ENCODE measurements at regions not wholly inside any gene's neighbourhood (a gene's known extent, or its start where the extent isn't known, plus 50 kb on each side); places are given as distances from the start of the nearest gene placed in this dataset.

- no peak for DNase-seq (ENCODE audit: low read depth)
Measured at GRCh38 chr4:104795264-104795939, 300.7 kb upstream of the CXXC4 start.

- DNase-seq (ENCODE audit: low read depth): no peak
Measured at GRCh38 chr4:104811727-104812126, 317.0 kb upstream of the CXXC4 start.

GRCh38 chr4:104815665-104816064 lies 321.0 kb upstream of the CXXC4 start:
- no peak for DNase-seq (ENCODE audit: low read depth)

GRCh38 chr4:104818579-104818978 lies 323.9 kb upstream of the CXXC4 start:
- no peak for DNase-seq (ENCODE audit: low read depth)

GRCh38 chr4:104826171-104826570 lies 320.5 kb upstream of the TET2 start:
- DNase-seq (ENCODE audit: low read depth): no peak

DNA sequence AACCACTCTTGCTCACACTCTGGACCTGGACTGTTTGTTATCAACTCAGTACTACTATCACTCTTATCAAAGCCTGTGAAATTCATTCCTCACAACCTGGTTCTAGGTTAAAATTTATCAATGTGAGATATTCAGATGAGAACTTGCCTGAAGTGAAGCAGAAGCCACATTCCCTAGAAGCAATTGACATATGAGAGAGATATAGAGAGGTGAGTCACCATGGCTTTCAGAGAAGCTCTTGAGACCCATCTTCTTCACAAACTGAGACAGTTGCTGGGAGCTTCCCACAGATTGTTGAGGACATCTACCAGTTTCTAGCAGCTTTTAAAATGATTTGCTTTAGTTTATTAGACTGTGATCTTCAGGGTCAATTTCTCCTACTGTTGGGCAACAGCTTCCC lies 316.9 kb upstream of the TET2 start:
- no peak for DNase-seq (ENCODE audit: low read depth)

DNA sequence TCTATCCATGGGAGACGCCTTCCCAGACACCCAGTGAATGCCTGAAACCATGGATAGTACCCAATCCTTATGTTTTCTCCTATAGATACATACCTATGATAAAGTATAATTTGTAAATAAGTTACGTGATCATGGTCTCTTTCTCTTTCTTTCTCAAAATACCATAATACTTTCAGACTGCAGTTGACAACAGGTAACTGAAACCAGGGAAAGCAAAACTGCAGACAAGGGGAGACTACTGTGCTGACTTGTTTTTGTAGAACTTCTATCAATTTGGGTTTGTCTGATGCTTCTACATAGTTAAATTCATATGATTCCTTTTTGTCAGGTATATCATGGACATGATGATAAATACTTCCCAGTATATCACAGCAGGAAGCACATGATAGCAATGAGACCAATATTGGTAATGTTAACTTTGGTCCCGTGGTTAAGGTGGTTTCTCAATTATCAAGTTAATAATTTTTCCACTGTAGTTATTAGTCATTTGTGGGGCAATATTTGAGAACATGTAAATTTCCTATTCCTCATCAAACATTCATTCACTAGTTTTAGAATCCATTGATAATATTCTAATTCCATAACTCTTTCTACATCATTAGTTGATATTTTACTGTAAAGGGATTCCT lies 298.0 kb upstream of the TET2 start:
- DNase-seq (ENCODE audit: low read depth): no peak

GRCh38 chr4:104859601-104860237 lies 287.0 kb upstream of the TET2 start:
- no peak for DNase-seq (ENCODE audit: low read depth)

DNA sequence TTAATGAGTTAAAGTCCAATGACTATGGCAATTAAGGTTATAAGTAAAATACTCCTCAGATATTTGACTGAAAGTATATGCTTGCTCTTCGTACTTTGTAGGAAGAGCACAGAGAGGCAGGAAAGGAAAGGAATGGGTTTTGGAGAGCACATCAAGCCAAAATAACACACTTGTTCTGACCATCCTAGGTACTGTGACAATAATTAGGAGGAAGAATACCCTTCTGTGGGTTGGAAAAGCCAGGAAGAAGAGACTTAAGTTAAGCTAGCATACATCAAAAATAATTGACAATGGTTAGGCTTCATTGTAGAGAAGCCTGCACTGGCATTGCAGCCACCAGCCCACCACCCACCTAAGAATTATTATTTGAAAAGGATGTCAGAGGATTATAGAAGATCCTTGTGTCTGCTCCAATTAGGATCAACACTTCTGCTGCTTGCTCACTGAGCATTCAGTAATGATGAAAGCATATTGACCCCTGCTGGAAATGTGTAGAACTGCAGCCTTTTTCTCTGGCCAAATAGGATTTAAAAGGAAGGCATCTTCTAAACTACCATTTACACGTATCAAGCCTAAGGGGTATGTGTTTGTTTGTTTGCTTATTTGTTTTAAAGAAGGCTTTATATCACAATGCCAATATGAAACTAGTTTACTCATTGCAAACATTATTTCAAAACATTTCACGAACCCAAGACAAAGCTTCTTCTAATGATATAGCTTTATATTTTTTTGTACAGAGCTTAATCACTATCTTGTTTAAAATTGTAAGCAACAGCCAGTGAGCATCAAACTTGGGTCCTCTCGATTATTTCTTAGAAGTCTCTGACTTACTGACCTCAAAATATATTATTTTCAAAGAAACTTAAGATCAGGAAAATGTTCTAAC lies 286.2 kb upstream of the TET2 start:
- peak; percentile 18 for DNase-seq (ENCODE audit: low read depth)

DNA sequence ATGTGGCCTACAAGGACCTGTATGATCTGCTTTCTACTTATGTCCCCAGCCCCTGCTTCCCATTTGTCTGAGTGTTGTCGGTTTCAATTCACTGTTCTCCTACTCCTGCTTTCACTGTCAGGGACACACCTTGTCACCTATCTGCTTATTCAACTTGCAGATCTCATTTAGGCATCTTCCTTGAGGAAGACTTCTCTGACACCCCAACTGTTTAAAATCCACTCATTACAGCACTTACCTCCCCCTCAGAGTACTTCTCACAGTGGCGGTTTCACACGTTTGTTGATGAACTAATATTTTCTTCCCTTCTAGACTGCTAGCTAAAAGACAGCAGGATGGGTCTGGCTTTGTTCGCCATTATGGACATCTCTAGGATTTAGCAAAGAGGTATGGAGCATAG lies 279.9 kb upstream of the TET2 start:
- no peak for DNase-seq (ENCODE audit: low read depth)

- no peak for DNase-seq (ENCODE audit: low read depth)
Measured at GRCh38 chr4:104868533-104868932, 278.1 kb upstream of the TET2 start.

DNA sequence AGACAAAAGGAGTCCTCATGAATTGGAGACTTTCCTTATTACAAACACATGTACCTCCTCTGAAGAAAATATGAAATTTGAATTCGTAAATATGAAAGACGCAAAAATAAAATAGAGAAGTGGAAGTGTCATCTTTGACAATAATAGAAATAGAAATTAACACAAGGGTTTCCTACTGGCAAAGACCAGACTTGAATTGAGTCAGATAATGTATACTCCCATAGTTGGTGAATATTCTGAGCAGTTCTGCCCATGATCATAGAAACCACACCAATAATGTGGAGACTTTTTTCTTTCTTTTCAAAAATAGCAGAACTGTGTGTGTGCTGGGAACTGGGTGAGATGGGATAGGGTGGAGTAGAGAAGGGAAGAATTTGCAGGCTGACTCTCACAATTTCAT lies 277.7 kb upstream of the TET2 start:
- no peak for DNase-seq (ENCODE audit: low read depth)

DNA sequence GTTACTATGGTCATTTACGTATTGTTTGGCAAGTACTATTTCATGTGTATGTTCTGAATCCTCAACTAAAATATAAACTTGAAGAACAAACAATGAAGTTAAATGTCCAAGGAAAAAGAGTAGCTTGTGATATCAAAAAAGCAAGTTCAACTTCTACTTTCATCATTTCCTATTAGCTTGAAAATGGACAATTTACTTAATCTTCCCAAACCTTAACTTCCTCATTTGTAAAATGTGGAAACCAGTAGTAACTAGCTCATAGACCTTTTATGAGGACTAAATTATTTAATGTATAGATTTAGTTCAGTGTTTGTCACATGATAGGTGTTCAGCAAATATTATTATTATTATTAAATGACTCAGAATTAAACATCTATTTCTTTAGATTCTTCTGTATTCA lies 276.8 kb upstream of the TET2 start:
- DNase-seq (ENCODE audit: low read depth): no peak

- no peak for DNase-seq (ENCODE audit: low read depth)
Measured at GRCh38 chr4:104870495-104871233, 276.0 kb upstream of the TET2 start.

DNA sequence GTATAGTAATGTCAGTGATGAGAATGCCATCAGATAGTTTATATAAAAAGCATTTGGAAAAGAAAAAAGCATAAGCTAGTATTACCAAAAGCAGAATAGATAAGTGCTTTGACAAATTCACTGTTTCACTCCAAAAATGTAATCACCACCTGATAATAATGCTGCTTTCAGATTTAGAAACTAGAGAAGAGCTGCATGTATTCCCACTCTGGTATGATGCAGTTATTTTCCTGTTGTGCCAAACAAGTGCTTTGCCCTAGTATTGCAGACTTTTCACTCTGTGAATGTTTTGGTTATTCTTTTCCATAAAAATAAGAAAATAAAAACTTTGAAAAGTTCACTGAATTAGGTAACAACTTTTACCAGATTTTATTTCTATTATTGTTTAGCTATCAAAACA lies 267.7 kb upstream of the TET2 start:
- DNase-seq (ENCODE audit: low read depth): no peak

GRCh38 chr4:104879367-104879766 lies 267.3 kb upstream of the TET2 start:
- no peak for DNase-seq (ENCODE audit: low read depth)

DNA sequence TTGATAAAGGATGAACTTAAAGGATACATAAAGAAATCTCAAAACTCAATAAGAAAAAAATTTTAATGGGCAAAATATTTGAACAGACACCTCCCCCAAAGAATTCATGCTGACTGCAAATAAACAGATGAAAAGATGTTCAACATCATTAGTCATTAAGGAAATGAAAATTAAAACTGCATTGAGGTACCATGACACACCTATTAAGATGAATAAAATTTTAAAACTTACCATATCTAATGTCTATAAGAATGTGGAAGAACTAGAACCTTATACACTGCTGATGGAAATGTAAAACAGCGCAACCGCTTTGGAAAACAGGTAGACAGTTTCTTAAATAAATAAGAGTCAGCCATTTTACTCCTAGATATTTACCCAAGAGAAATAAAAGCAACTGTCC lies 266.8 kb upstream of the TET2 start:
- no peak for DNase-seq (ENCODE audit: low read depth)

DNA sequence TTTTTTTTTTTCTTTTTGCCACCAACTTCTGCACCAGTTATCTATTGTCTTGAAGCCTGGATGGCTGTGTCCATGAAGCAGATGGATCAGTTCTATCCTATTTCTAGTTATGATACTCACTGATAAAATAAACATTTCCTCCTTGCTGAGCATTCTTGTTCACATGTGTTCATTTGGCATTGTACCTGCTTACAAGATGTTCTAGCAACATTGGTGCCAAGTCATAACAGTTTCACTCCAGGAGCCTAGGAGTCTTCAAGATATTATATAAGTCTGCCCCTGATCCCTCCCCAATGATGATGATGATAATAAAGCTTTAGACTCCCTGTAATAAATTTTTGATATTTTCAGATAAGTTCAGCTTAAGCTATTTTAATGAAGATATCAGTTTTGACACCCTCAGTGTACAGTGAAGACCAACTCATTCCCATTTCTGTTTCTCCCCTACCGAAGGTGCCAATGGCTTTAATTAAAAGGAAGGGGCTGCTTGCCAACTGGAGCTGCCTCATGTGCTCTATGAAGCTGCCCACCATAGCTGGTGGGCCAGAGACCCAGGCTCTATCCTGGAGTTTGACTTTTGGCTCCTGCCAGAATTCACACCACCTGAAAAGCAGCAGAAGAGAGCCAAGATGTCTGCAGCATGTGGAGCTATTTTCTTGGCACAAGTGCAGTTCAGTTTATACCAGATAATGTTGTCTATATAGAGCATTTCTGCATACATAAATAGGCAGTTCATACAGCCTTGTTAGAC lies 265.4 kb upstream of the TET2 start:
- no peak for DNase-seq (ENCODE audit: low read depth)

GRCh38 chr4:104890598-104891275 lies 255.9 kb upstream of the TET2 start:
- no peak for DNase-seq (ENCODE audit: low read depth)

All from GM04504 (cell line).